GM12865 (cell line): ENCODE measurements at regions not wholly inside any gene's neighbourhood (a gene's known extent, or its start where the extent isn't known, plus 50 kb on each side); places are given as distances from the start of the nearest gene placed in this dataset.

ENCODE experiments used
- DNase-seq: peaks from one replicate; pipeline ENCODE4 v3.0.0; 2010; ENCODE audit warnings: low read depth
- H3K4me3 ChIP-seq: 2 replicates; pipeline ENCODE4 v1.5.1; 2011; ENCODE audit warnings: mild to moderate bottlenecking, low read depth, low read length, control low read depth
- TF ChIP-seq, protein P1 (sequence below): IDR thresholded peaks from 2 replicates; pipeline ENCODE4 v1.5.1; 2011; ENCODE audit warnings: low read length, control low read depth, low read depth, inconsistent platforms; ENCODE audit not compliant: insufficient read depth; ENCODE audit errors: missing control alignments

DNA sequence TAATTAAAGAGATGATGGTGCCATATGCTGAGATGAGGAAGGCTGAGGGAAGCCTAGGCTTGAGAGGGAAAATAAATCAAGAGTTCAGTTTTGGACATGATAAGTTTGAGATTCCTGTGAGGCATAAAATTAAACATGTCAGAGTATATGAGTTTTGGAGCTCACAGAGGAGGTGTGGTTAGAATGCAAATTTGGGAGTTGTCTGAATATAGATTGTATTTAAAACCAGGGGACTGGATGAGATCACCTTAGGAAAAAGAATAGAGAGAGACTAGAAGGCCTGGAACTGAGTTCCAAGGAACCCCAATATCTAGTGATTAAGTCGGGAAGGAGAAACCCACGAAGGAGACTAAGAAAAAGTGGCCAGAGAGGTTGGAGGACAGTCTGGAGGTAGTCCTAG lies 65.5 kb downstream of the FRMPD3 start:
- TF ChIP-seq, protein P1, sequence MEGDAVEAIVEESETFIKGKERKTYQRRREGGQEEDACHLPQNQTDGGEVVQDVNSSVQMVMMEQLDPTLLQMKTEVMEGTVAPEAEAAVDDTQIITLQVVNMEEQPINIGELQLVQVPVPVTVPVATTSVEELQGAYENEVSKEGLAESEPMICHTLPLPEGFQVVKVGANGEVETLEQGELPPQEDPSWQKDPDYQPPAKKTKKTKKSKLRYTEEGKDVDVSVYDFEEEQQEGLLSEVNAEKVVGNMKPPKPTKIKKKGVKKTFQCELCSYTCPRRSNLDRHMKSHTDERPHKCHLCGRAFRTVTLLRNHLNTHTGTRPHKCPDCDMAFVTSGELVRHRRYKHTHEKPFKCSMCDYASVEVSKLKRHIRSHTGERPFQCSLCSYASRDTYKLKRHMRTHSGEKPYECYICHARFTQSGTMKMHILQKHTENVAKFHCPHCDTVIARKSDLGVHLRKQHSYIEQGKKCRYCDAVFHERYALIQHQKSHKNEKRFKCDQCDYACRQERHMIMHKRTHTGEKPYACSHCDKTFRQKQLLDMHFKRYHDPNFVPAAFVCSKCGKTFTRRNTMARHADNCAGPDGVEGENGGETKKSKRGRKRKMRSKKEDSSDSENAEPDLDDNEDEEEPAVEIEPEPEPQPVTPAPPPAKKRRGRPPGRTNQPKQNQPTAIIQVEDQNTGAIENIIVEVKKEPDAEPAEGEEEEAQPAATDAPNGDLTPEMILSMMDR: no peak
- no peak overlapping the region for H3K4me3 ChIP-seq
- no peak for DNase-seq

DNA sequence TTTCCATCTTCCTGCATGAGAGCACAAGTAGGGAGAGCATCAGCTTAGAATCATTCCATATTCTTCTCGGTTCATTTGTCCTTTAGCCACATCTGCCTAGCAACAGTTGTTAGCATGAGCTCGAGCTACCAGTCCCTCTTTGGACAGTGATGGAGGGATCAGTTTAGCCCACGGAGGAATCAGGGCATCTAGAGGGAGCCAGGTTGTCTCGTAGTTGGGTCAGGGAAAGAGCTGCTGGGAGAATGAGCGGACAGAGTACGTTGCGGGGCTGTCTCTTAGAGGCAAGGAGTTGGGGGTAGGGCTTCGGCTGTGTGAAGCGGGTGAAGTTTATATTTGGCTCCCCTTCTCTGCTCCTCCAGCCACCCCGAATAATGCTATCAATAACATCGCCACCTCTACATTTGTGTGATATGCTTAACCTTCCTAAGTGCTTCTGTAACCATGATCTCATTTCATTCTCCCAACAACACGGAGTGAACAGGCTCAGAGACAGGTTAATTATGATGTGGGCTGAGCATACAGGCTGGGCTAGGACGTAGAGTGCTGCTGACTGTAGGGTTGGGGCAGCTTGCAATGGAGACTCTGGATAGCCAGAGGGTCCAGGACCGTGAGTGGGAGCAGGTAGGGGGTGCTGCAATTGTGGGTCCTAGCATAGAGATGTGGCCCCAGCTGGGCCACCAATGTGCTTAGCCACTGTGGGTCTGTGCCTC lies 72.6 kb downstream of the FRMPD3 start:
- TF ChIP-seq, protein P1: no peak

DNA sequence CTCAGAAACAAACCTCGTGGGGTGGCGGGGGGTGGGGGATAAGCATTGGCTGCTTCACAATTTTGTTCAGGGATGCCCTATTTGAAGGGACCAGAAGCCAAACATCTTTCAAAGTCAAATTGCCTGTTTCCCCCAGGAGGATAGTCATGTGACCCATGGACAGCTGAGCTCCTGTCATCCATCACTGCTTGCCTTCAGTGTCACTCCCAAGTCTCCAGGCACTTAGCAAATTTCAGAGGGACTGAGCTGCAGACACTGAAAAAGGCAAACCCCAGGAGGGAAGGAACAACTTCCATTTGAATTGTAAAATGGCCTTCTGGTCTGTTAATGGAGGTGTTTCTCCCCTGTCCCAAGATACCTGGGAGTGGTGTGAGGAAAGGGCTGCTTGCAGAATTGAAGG lies 73.4 kb downstream of the FRMPD3 start:
- TF ChIP-seq, protein P1: no peak
- no peak overlapping the region for H3K4me3 ChIP-seq
- DNase-seq: no peak

More for the DNA sequence above, 72.6 kb downstream of the FRMPD3 start:
- H3K4me3 ChIP-seq: no peak overlapping the region
- DNase-seq: no peak

DNA sequence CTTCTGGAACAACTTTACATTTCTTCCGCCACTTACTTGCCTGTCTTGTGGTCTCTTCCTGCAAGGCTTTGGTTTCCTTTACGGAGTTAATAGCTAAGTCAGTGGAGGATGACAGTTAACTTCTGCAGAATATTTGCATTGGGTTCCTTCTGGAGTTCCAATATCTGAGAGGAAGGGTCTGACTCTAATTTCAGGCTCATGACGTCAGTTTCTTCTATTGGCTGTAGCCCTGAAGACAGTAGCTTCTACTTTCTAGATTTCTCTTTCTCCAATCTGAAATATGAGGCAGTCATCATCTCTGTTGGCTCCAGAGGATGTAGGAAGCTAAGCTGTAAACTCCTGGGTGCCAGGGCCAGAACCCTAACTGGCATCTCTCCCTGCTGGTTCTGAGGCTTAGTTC lies 76.7 kb downstream of the FRMPD3 start:
- DNase-seq: no peak
- H3K4me3 ChIP-seq: no peak overlapping the region
- TF ChIP-seq, protein P1: no peak

DNA sequence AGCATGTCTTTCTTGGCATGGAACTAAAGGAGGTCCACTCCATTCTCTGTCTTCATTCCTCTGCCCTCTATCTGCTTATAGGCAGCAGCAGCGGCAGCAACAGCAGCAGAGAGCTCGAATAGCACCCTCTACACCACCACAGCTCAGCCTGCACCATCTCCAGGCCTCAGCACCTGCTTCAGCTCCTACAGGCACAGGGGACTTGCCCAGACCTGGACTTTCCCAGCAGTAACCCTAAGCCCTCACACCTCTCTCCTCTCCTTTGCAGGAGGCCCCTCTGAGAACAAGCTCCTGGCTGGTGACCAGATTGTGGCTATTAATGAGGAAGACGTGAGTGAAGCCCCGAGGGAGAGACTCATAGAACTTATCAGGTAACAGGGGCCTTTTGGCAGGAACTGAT lies 80.7 kb downstream of the FRMPD3 start:
- no peak overlapping the region for H3K4me3 ChIP-seq
- DNase-seq: peak; percentile 5
- TF ChIP-seq, protein P1: no peak

DNA sequence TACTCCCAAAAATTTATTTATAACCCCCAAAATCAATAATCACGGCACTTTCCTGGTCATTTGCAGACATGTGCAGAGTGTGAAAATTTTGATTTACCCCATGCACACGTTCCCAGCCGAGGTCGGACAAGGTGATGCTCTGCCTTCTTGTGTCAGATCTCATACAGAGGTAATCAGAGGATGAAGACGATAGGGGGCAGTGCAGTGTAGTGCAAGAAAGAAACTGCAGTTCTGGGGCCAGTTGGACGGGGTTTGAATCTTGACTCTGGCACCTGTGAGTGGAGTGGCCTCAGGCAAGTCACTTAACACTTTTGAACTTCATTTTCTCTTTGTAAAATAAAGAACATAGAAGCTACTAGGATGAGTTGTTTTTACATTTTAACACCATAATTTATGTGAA lies 88.4 kb downstream of the FRMPD3 start:
- TF ChIP-seq, protein P1: peak; percentile 46
- DNase-seq: peak; percentile 58
- H3K4me3 ChIP-seq: no peak overlapping the region

DNA sequence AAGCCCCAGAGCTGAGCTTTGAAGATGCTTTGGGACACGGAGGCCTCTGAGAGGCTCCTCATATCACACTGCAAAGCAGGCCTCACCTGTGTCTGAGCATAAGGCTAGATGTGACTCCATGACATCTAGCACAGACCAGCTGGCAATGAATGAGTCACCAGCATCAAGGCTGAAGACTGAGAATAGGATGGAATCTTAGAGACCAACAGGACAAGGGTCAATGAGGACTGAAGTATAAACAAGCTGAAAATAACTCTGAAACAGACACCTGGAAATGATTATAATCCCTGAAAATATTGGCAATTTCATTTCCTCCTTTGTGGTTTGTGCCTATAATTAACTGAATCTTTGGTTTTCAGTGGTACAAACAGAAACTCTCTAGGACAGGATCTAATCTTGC lies 87.1 kb upstream of the PRPS1 start:
- H3K4me3 ChIP-seq: no peak overlapping the region
- TF ChIP-seq, protein P1: no peak
- peak; percentile 1 for DNase-seq
